Sigmoid colon (tissue), 6 donors: ENCODE measurements at regions not wholly inside any gene's neighbourhood (a gene's known extent, or its start where the extent isn't known, plus 50 kb on each side); places are given as distances from the start of the nearest gene placed in this dataset.

Source experiments
- DNase-seq: peaks from one replicate; pipeline ENCODE4 v3.0.0-alpha.2; 2019
- H3K27ac ChIP-seq, 4 donors: fragments of 200-600 bp; sonication (generic); one replicate each; pipeline ENCODE4 v1.5.1; 2016 to 2019; ENCODE audit warnings: mild to moderate bottlenecking in 1 of 4
- H3K27me3 ChIP-seq, 3 donors: fragments of 200-600 bp; sonication (generic); one replicate each; pipeline ENCODE4 v1.5.1; 2019; ENCODE audit warnings: mild to moderate bottlenecking in 1 of 3
- H3K36me3 ChIP-seq, 4 donors: fragments of 200-600 bp; sonication (generic); one replicate each; pipeline ENCODE4 v1.5.1; 2016 to 2019
- H3K4me1 ChIP-seq, 4 donors: fragments of 200-600 bp; sonication (generic); one replicate each; pipeline ENCODE4 v1.5.1; 2017 to 2019
- H3K4me3 ChIP-seq, 4 donors: fragments of 200-600 bp; sonication (generic); one replicate each; pipeline ENCODE4 v1.5.1; 2017 to 2019; ENCODE audit warnings: mild to moderate bottlenecking in 2 of 4, moderate library complexity in 1 of 4
- H3K9me3 ChIP-seq, 4 donors: fragments of 200-600 bp in 3 of 4; sonication (generic) in 3 of 4; one replicate each; pipeline versions ENCODE4 v1.5.1 to v1.6.1; 2013 to 2019
- CTCF ChIP-seq, 4 experiments: fragments of 450-650 bp in 3 of 4; fragments of 200-600 bp in 1 of 4; IDR thresholded peaks; one replicate each; pipeline ENCODE4 v1.5.1; 2016 to 2019; ENCODE audit warnings: antibody characterized with exemption in 4 of 4, mild to moderate bottlenecking in 3 of 4, moderate library complexity in 2 of 4
- EP300 ChIP-seq, 4 donors: sonication (generic); formaldehyde crosslinking; IDR thresholded peaks; one replicate each; pipeline ENCODE4 v1.6.1; 2017; ENCODE audit warnings: antibody characterized with exemption in 4 of 4
- POLR2A ChIP-seq, 2 donors: fragments of 450-650 bp; IDR thresholded peaks; one replicate each; pipeline ENCODE4 v1.6.1; 2016; ENCODE audit warnings: antibody characterized with exemption in 2 of 2, mild to moderate bottlenecking in 2 of 2, moderate library complexity in 2 of 2
- POLR2AphosphoS5 ChIP-seq, 4 donors: sonication (generic); formaldehyde crosslinking; IDR thresholded peaks; one replicate each; pipeline ENCODE4 v1.6.1; 2017; ENCODE audit warnings: antibody characterized with exemption in 4 of 4
- WGBS, 2 donors: extraction: QIAGEN DNeasy Blood & Tissue Kit; methylation state at CpG; one replicate each; pipeline ENCODE4 v1.1.7; 2013; 5-methylcytosine and 5-hydroxymethylcytosine counted together
- intact Hi-C: fragments of 100-400 bp; cut with DNase I; formaldehyde crosslinking; loops from one replicate; pipeline ENCODE4 v1.15.1; 2023
- donor health status: healthy with polysubstance abuse.
- donor health status: healthy.

- no peak for DNase-seq
- intact Hi-C loops: no loop called here
- WGBS, 2 donors: 81 to 91% methylated on average over 1 of the region's 1 CpG
- H3K4me1 ChIP-seq: no peaks in the 10 kb centered on the region
- H3K36me3 ChIP-seq: no peaks in the 10 kb centered on the region
- TF ChIP-seq EP300 (IDR thresholded peaks at IDR 0.05): no peak
- no peak for TF ChIP-seq POLR2A (IDR thresholded peaks at IDR 0.05)
- TF ChIP-seq CTCF (IDR thresholded peaks at IDR 0.05): no peak
- TF ChIP-seq POLR2AphosphoS5 (IDR thresholded peaks at IDR 0.05): no peak
- no peak overlapping the region for H3K4me3 ChIP-seq
- H3K9me3 ChIP-seq: no peaks in the 10 kb centered on the region
- no peaks in the 10 kb centered on the region for H3K27me3 ChIP-seq
- H3K27ac ChIP-seq: no peak overlapping the region
Observed at GRCh38 chr13:24092108-24092507, 68.4 kb upstream of the SPATA13 start.

- Histone ChIP-seq H3K4me1 (no peaks in the 10 kb centered on the region), H3K4me3 (no peak overlapping the region), H3K27ac (no peak overlapping the region), H3K27me3 (no peaks in the 10 kb centered on the region), H3K36me3 (no peaks in the 10 kb centered on the region), H3K9me3 (no peaks in the 10 kb centered on the region)
- 91 to 92% methylated on average over 3 of the region's 3 CpGs for WGBS, 2 donors
- TF ChIP-seq CTCF (IDR thresholded peaks at IDR 0.05) (no peak), EP300 (IDR thresholded peaks at IDR 0.05) (no peak), POLR2AphosphoS5 (IDR thresholded peaks at IDR 0.05) (no peak), POLR2A (IDR thresholded peaks at IDR 0.05) (no peak)
- no peak for DNase-seq
- intact Hi-C loops: no loop called here
Observed at GRCh38 chr13:24093047-24093446, 67.5 kb upstream of the SPATA13 start.

- Histone ChIP-seq H3K4me3 (no peak overlapping the region), H3K9me3 (no peaks in the 10 kb centered on the region), H3K36me3 (no peaks in the 10 kb centered on the region), H3K4me1 (no peaks in the 10 kb centered on the region), H3K27ac (no peak overlapping the region), H3K27me3 (no peaks in the 10 kb centered on the region)
- intact Hi-C loops: no loop called here
- WGBS, 2 donors: 91 to 96% methylated on average over 3 of the region's 3 CpGs
- no peak for TF ChIP-seq EP300 (IDR thresholded peaks at IDR 0.05)
- no peak for TF ChIP-seq CTCF (IDR thresholded peaks at IDR 0.05)
- TF ChIP-seq POLR2AphosphoS5 (IDR thresholded peaks at IDR 0.05): no peak
- TF ChIP-seq POLR2A (IDR thresholded peaks at IDR 0.05): no peak
- no peak for DNase-seq
Observed at GRCh38 chr13:24096659-24097058, 63.9 kb upstream of the SPATA13 start.

- Histone ChIP-seq H3K27ac (no peak overlapping the region), H3K9me3 (no peaks in the 10 kb centered on the region), H3K27me3 (no peaks in the 10 kb centered on the region), H3K4me1 (no peaks in the 10 kb centered on the region), H3K4me3 (no peak overlapping the region), H3K36me3 (no peaks in the 10 kb centered on the region)
- WGBS, 2 donors: 63 to 85% methylated on average over 4 of the region's 4 CpGs
- TF ChIP-seq POLR2A (IDR thresholded peaks at IDR 0.05): no peak
- TF ChIP-seq EP300 (IDR thresholded peaks at IDR 0.05): no peak
- no peak for TF ChIP-seq POLR2AphosphoS5 (IDR thresholded peaks at IDR 0.05)
- TF ChIP-seq CTCF (IDR thresholded peaks at IDR 0.05): no peak
- DNase-seq: no peak
- intact Hi-C loops: no loop called here
Observed at GRCh38 chr13:24097064-24097463, 63.5 kb upstream of the SPATA13 start.

GRCh38 chr13:24097667-24098066, 62.9 kb upstream of the SPATA13 start:
- Histone ChIP-seq H3K36me3 (no peaks in the 10 kb centered on the region), H3K27ac (no peak overlapping the region)

More at GRCh38 chr13:24097667-24098066, 62.9 kb upstream of the SPATA13 start:
- DNase-seq: no peak
- no peaks in the 10 kb centered on the region for H3K9me3 ChIP-seq
- H3K4me1 ChIP-seq: no peaks in the 10 kb centered on the region
- H3K4me3 ChIP-seq: no peak overlapping the region
- TF ChIP-seq POLR2A (IDR thresholded peaks at IDR 0.05) (no peak), POLR2AphosphoS5 (IDR thresholded peaks at IDR 0.05) (no peak), EP300 (IDR thresholded peaks at IDR 0.05) (no peak), CTCF (IDR thresholded peaks at IDR 0.05) (no peak)
- intact Hi-C loops: no loop called here
- WGBS, 2 donors: 62 to 90% methylated on average over 6 of the region's 6 CpGs
- H3K27me3 ChIP-seq: no peaks in the 10 kb centered on the region
